NCI-H2107 treated with DMSO at 0.1 percent for 48 hours (cell line): ENCODE measurements at regions not wholly inside any gene's neighbourhood (a gene's known extent, or its start where the extent isn't known, plus 50 kb on each side); places are given as distances from the start of the nearest gene placed in this dataset.
"Not testable (repeated sequence)": the region's sequence is repeated elsewhere in the genome, so short reads cannot be mapped to it uniquely, and the experiment has no call there.

Source experiments
- DNase-seq: peaks from one replicate; lab custom pipeline; 2025; ENCODE audit not compliant: unreplicated experiment; lab: John Stamatoyannopoulos, UW

DNA sequence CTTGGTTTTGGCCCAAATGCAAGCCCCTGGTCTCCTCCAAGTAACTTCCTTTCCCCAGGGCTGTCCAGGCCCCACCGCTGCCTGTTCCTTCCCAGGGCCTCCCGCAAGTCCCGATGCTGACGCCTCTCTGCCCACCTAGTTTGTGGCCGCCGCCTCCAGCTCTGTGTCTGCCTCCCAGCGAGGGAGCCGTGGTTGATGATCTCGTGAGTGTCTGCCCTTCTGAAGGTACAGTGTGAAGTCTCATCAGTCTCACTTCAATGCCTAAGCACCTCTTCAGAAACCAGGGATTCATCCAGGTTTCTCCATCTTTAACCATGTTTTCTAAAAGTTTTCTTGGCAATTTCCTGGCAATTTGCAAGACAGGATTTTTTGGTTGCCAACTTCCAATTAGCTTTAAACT is 127.5 kb downstream of the TMEM121 start:
- not testable (repeated sequence) for DNase-seq

DNA sequence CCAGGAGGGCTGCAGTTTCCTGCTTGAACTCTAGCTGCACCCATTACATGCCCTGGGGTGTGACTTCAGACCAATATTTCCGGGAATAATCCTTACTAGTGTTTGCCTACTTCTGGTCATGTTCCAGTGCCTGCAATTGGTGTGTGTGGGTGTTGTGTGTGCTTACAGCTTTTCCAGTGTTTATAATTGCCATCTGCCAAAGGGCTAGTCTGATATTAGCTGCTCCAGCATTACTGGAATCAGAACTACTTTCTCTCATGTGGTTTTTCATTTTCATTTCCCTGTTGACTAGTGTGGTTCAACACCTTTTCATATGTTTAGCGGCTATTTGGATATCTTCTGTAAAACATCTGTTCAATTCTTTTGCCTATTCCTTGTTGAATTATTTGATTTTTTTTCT is 132.9 kb downstream of the TMEM121 start:
- DNase-seq: not testable (repeated sequence)

DNA sequence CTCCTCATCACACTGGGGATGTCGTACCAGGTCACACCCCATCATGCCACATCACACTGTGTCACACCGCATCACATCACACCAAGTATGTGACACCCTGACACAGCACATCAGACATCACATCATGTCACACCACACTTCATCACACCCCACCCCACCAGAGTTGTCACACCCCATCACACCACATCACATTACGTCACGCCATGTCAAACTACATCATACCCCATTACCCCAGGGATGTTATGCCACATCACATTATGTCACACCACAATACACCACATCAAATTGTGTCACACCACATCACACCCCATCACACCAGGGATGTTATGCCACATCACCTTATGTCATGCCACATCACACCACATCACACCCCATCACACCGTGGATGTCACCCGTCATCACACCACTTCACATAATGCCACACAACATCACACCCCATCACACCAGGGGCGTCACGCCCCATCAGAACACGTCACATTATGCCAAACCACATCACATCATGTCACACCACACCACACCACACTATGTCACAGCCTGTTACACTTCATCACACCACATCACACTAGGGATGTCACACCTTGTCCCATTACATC is 133.6 kb downstream of the TMEM121 start:
- no peak for DNase-seq

DNA sequence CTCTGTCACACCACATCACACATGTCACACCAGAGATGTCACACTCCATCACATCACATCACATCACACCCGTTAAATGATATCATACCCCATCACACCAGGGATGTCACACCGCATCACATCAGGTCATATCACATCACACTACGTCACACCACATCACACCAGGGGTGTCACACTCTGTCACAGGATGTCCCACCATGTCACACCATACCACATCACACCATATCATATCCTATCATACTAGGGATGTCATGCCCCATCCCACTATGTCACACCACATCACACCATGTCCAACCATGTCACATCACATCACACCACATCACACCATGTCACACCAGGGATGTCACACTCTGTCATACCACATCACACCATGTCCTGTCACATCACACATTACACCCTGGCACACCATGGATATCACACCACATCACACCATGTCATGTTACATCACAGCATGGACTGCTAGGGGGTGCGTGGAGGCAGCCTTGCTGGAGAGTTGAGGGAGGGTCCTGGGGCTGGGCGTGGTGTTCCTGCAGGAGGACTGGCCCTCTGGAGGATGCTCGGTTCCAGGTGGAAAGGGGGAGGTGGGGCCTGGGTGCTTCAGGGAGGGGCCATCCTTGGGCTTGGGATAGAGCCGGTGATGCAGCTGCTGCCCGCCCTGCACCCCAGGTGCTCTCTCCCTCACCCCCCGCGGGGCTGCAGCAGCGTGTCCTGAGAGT is 134.6 kb downstream of the TMEM121 start:
- DNase-seq: no peak

DNA sequence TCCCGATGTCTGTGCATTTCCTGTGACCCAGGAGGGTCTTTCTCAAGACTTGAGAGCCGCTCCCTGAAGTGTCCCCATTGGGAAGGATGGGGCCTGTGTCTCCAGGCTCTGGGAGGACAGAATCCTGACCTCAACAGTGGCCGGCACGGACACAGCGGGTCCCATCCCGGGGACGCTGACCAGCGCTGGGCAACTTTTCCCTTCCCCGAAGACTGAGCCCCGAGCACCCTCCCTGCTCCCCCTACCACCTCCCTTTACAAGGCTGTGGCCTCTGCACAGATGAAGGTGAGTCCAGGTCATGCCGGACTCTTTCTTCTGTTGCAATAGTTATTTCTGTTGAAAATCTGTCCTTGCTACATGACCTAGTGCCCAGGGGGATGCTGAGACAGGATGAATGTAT is 135.7 kb downstream of the TMEM121 start:
- not testable (repeated sequence) for DNase-seq

DNA sequence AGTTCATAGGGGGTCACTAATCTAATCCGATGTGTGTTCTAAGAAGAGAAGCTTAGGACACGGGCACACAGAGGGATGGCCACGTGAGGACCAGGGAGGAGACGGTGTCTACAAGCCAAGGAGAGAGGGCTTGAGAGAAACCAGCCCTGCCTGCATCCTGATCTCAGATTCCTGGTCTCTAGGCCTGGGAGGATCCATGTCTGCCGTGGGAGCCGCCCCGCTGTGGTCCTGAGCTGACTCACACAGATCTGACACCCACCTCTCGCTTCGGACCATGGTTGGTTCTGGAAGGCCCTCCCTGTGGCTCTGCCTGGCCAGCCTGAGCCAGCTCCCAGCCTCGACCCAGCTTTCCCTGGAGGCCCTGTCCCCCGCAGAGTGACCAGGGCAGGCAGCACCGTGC is 136.2 kb downstream of the TMEM121 start:
- not testable (repeated sequence) for DNase-seq

DNA sequence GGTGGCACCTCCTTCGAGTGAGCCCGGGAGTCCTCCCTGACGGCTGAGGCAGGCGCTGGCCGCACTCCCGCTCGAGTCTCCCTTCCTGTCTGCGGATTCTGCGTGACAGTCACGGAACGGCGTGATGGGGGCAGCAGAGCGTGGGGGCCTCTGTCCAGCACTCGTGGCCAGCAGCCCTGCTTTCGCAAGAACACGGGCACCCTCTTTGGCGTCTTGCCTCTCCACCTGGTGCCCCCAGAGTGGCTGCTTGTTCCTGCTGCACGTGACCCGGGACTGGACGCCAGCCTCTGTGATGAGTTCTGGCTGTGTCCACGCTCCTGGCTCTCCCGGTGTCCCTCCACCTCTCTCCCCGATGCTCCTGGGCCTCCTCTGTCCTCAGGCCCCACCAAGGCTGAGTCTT is 136.9 kb downstream of the TMEM121 start:
- not testable (repeated sequence) for DNase-seq

DNA sequence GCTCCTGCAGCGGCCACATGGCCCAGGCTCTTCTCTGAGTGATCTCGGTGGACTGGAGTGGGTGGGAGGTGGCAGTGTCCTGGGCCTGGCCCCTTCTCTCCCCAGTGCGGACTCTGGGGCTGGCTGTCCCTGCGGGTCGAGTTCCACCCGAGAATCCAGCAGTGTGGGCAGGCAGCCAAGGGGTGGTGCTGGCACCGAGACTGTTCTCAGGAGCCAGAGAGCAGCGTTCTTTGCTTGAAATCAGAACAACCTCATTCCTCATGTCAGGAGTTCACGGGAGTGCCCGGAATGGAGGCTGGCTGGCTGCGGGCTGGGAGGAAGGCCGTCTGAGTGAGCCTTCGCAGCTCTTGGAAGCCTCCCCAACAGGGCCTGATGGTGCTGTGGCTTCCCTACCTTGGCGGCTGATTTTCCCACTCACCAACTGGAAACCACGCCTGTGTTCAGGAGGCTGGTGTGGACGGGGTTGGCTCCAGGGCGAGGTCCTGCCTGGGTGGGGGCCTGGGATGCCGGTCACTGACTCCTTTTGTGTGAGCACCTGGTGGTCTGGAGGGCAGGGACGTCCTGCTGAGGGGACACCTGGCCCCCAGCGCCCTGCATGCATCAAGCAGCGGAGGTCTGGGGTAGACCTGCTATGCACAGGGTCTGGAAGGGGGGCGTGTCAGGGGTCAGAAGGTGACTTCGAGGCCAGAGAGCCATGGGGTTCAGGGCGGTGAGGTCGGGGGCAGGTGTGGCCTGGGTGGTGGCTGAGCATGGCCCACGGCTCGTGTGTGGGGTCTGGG is 137.6 kb downstream of the TMEM121 start:
- DNase-seq: not testable (repeated sequence)

DNA sequence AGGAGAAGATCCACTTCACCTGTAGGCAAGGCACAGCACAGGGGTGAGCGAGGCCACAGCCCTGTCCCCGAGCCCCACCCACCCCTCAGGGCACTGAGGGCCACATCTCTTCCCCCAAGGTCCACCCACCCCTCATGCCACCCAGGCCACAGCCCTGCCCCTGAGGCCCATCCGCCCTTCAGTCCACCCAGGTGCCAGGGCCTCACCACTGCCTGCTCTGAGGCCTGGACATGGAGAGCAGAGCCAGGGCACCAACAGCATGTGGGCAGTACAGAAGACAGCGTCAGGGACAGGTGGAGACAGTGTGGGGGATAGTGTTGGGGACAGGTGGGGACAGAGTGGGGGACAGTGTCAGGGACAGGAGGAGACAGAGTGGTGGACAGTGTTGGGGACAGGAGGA is 138.3 kb downstream of the TMEM121 start:
- DNase-seq: no peak

DNA sequence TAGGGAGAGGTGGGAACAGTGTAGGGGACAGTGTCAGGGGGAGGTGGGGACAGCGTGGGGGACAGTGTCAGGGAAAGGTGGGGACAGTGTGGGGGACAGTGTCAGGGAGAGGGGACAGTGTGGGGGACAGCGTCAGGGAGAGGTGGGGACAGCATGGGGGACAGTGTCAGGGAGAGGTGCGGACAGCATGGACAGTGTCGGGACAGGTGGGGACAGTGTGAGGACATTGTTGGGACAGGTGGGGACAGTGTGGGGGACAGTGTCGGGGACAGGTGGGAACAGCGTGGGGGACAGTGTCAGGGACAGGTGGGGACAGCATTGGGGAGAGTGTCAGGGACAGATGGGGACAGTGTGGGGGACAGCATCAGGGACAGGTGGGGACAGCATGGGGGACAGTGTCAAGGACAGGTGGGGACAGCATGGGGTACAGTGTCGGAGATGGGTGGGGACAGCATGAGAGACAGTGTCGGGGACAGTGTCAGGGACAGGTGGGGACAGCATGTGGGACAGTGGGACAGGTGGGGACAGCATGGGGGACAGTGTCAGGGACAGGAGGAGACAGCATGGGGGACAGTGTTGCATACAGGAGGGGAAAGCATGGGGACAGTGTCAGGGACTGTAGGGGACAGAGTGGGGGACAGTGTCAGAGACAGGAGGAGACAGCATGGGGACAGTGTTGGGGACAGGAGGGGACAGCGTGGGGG is 139.0 kb downstream of the TMEM121 start:
- no peak for DNase-seq

DNA sequence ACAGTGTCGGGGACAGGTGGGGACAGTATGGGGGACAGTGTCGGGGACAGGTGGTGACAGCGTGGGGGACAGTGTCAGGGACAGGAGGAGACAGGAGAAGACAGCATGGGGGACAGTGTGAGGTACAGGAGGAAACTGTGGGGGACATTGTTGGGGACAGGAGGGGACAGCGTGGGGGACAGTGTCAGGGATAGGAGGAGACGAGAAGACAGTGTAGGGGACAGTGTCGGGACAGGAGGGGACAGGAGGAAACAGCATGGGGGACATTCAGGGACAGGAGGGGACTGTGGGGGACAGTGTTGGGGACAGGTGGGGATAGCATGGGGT is 139.5 kb downstream of the TMEM121 start:
- DNase-seq: no peak

DNA sequence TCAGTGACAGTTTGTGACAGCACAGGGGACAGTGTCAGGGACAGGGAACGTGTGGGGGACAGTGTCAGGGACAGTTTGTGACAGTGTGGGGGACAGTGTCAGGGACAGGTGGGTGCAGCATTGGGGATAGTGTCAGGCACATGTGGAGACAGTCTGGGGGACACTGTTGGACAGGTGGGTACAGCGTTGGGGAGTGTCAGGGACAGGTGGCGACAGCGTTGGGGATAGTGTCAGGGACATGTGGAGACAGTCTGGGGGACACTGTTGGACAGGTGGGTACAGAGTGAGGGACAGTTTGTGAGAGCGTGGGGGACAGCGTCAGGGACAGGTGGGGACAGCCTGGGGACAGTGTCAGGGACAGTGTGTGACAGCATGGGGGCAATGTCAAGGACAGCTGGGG is 140.0 kb downstream of the TMEM121 start:
- DNase-seq: no peak

DNA sequence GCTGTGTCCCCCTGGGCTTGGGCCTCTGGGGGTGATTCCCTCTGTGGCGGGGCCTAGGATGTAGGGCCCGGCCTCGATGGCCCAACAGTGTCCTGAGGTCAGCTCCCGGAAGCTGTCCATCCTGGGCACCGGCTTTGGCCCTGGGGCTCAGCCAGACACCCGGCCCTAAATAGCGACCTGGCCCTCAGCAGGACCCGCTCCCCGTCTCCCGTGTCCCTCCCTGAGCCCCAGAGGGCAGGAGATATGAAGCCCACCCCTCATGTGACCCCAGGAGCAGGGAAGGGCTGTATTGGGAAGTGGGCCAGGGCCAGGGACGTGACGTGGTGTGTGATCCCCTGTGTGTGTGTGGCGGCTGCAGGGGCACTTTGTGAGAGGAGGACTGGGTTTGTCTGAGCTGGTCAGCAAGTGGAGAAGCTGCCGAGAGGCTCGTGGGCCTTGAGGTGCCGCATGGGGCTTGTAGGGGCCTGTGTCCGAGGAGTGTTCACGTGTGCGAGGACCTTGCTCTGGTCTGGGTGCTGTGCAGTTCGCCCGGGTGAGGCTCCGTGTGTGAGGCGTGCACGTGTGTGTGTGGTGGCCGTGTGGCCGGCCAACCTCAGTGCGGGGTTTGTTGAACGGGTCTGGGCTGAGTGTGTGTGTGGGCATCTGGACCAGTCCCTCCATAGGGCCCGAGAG is 140.7 kb downstream of the TMEM121 start:
- DNase-seq: not testable (repeated sequence)

DNA sequence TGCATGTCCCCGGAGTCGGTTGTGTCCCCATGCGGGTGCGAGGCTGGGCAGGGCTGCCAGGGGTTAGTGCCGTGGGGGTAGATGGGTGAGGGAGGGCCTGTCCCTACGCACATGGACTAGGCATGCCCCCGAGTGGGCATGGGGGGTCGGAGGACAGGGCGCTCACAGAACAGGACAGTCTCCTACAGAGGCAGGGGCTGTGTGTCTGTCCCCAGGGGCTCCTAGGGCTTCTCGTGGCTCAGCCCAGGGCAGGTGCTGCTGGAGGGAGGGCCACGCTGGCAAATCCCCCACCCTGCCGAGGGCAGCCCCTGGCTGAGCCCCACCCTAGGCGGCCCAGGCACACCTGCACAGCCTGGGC is 141.3 kb downstream of the TMEM121 start:
- DNase-seq: not testable (repeated sequence)

DNA sequence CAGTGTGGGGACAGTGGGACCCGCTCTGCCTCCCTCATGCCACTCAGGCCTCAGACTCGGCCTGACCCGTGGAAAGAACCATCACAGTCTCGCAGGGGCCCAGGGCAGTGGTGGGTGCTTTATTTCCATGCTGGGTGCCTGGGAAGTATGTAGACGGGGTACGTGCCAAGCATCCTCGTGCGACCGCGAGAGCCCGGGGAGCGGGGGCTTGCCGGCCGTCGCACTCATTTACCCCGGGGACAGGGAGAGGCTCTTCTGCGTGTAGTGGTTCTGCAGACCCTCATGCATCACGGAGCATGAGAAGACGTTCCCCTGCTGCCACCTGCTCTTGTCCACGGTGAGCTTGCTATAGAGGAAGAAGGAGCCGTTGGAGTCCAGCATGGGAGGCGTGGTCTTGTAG is 141.6 kb downstream of the TMEM121 start:
- DNase-seq: not testable (repeated sequence)

DNA sequence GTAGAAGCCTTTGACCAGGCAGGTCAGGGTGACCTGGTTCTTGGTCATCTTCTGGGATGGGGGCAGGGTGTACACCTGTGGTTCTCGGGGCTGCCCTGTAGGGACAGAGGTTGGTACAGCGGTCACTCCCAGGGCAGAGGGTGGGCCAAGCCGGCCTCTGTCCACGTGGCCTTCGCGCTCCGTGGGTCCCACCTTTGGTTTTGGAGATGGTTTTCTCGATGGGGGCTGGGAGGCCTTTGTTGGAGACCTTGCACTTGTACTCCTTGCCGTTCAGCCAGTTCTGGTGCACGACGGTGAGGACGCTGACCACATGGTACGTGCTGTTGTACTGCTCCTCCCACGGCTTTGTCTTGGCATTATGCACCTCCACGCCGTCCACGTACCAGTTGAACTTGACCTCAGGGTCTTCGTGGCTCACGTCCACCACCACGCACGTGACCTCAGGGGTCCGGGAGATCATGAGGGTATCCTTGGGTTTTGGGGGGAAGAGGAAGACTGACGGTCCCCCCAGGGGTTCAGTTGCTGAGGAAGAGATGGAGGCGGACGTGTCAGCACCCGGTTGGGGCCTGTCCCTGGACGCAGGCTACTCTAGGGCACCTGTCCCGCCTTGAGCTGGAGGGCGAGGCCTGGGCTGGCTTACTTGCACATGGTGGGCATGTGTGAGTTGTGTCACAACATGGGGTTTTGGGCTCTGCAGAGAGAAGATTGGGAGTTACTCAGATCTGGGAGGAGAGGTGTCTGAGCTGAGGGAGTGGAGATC is 142.3 kb downstream of the TMEM121 start:
- DNase-seq: not testable (repeated sequence)

DNA sequence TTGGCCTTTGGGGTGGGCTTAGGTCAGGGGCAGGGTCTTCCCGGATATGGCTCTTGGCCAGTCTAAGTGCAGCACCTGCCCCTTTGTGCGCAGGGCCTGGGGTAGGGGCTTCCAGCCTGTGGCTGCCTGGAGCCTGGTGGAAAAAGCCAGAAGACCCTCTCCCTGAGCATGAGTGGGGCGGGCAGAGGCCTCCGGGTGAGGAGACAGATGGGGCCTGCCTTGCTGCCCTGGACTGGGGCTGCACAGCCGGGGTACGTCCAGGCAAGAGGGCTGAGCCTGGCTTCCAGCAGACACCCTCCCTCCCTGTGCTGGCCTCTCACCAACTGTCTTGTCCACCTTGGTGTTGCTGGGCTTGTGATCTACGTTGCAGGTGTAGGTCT is 142.8 kb downstream of the TMEM121 start:
- DNase-seq: not testable (repeated sequence)

DNA sequence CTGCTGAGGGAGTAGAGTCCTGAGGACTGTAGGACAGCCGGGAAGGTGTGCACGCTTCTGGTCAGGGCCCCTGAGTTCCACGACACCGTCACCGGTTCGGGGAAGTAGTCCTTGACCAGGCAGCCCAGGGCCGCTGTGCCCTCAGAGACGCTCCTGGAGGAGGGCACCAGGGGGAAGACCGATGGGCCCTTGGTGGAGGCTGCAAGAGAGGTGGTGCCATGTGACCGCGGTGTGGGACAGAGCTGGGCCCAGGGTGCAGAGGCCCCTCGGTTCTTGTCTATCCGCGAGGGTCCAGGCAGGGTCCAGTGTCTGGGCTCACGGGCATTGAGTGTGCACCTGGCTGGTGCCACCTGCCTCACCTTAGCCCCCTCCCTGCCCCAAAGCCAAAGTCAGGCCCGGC is 143.3 kb downstream of the TMEM121 start:
- DNase-seq: not testable (repeated sequence)

DNA sequence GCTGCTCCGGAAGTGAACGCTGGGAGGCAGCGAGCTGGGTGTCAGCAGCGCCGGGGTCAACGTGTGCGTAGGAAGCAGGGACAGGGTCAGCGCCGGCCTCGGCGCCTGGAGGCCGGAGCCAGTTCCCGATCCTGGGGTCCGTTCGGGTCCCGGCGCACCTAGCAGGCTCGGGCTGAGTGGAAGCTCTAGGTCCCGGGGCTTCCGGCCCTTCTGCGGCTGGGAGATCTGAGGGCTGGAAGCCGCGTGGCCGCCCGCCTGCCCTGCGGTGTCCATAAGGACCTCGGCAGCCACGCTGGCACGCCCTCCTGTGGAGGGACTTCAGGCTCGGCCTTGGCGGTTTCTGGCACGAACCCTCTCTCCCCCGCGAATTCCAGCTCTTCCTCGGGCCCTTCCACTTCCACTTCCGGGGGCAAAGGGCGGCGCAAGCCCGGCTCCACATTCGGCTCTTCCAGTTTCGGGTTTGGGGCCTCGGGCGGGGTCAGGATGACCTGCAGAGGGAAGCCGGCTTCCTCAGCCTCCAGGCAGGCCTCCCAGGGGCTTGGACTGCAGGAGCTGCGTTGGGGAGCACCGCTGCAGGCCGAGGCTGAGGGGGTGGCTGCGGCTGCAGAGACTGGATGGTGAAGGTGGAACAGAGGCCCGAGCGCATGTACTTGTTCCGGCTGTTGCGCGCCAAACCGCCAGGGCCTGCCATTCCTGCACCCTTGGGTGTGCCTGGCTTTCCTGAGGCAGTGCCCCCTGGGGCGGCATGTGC is 146.2 kb downstream of the TMEM121 start:
- not testable (repeated sequence) for DNase-seq

DNA sequence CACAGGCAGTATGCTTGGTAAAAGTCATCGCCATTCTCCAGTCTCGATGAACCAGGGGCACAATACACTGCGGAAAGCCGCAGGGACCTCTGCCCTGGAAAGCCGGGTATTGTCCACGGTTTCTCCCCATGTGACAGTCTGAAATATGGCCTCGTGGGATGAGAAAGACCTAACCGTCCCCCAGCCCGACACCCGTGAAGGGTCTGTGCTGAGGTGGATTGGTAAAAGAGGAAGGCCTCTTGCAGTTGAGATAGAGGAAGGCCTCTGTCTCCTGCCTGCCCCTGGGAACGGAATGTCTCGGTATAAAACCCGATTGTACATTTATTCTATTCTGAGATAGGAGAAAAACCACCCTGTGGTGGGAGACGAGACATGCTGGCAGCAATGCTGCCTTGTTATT is 149.1 kb downstream of the TMEM121 start:
- not testable (repeated sequence) for DNase-seq
